ENCODE measurements at regions not wholly inside any gene's neighbourhood (a gene's known extent, or its start where the extent isn't known, plus 50 kb on each side); places are given as distances from the start of the nearest gene placed in this dataset.

- DNase-seq (no peak), ATAC-seq (no peak)
- intact Hi-C loops (cut with DNase I): no loop called here
- Histone ChIP-seq H3K27me3 (no peaks in the 10 kb centered on the region), H3K36me3 (no peaks in the 10 kb centered on the region), H3K4me1 (no peaks in the 10 kb centered on the region), H3K4me3 (no peak overlapping the region), H3K27ac (no peak overlapping the region), H3K9me3 (no peaks in the 10 kb centered on the region)
- 10% methylated on average over 1 of the region's 1 CpG for WGBS (ENCODE audit: insufficient coverage, low coverage, low lambda C conversion rate, missing lambda C conversion rate)
- TF ChIP-seq POLR2A (IDR thresholded peaks at IDR 0.05): no peak
- no peak for TF ChIP-seq CTCF (IDR thresholded peaks at IDR 0.05)
Observed at GRCh38 chr2:123366239-123366837, 658.7 kb upstream of the CNTNAP5 start.

GRCh38 chr2:123370186-123370585 is 654.9 kb upstream of the CNTNAP5 start:
- TF ChIP-seq CTCF (IDR thresholded peaks at IDR 0.05) (no peak), POLR2A (IDR thresholded peaks at IDR 0.05) (no peak)
- H3K4me3 ChIP-seq: no peak overlapping the region
- no peaks in the 10 kb centered on the region for H3K4me1 ChIP-seq
- no peak overlapping the region for H3K27ac ChIP-seq
- ATAC-seq (no peak), DNase-seq (no peak)
- H3K9me3 ChIP-seq: no peaks in the 10 kb centered on the region
- H3K27me3 ChIP-seq: no peaks in the 10 kb centered on the region
- no peaks in the 10 kb centered on the region for H3K36me3 ChIP-seq
- intact Hi-C loops (cut with DNase I): no loop called here

- no peaks in the 10 kb centered on the region for H3K36me3 ChIP-seq
- WGBS (ENCODE audit: insufficient coverage, low coverage, low lambda C conversion rate, missing lambda C conversion rate): 36% methylated on average over 3 of the region's 3 CpGs
- H3K27me3 ChIP-seq: no peaks in the 10 kb centered on the region
- H3K9me3 ChIP-seq: no peaks in the 10 kb centered on the region
- H3K4me3 ChIP-seq: no peak overlapping the region
- H3K4me1 ChIP-seq: no peaks in the 10 kb centered on the region
- TF ChIP-seq CTCF (IDR thresholded peaks at IDR 0.05) (no peak), POLR2A (IDR thresholded peaks at IDR 0.05) (no peak)
- H3K27ac ChIP-seq: no peak overlapping the region
- intact Hi-C loops (cut with DNase I): no loop called here
- ATAC-seq: no peak
- no peak for DNase-seq
Observed at GRCh38 chr2:123371535-123371934, 653.6 kb upstream of the CNTNAP5 start.

- Histone ChIP-seq H3K27ac (no peak overlapping the region), H3K4me3 (no peak overlapping the region), H3K36me3 (no peaks in the 10 kb centered on the region), H3K9me3 (no peaks in the 10 kb centered on the region), H3K27me3 (no peaks in the 10 kb centered on the region), H3K4me1 (no peaks in the 10 kb centered on the region)
- DNase-seq: no peak
- intact Hi-C loops (cut with DNase I): no loop called here
- WGBS (ENCODE audit: insufficient coverage, low coverage, low lambda C conversion rate, missing lambda C conversion rate): 46% methylated on average over 5 of the region's 8 CpGs
- ATAC-seq: no peak
- TF ChIP-seq POLR2A (IDR thresholded peaks at IDR 0.05): no peak
- no peak for TF ChIP-seq CTCF (IDR thresholded peaks at IDR 0.05)
Observed at GRCh38 chr2:123380370-123380935, 644.6 kb upstream of the CNTNAP5 start.

GRCh38 chr2:123415678-123416077 is 609.4 kb upstream of the CNTNAP5 start:
- Histone ChIP-seq H3K4me3 (no peak overlapping the region), H3K27ac (no peak overlapping the region), H3K36me3 (no peaks in the 10 kb centered on the region), H3K27me3 (no peaks in the 10 kb centered on the region), H3K9me3 (no peaks in the 10 kb centered on the region), H3K4me1 (no peaks in the 10 kb centered on the region)
- ATAC-seq: no peak
- intact Hi-C loops (cut with DNase I): no loop called here
- TF ChIP-seq CTCF (IDR thresholded peaks at IDR 0.05): no peak
- no peak for TF ChIP-seq POLR2A (IDR thresholded peaks at IDR 0.05)
- no peak for DNase-seq
- 43% methylated on average over 2 of the region's 2 CpGs for WGBS (ENCODE audit: insufficient coverage, low coverage, low lambda C conversion rate, missing lambda C conversion rate)

All from right lobe of liver (tissue), 6 donors.